Activated CD4-positive, alpha-beta memory T cell treated with anti-CD3 and anti-CD28 coated beads, Interleukin-2, amount 10 ng/mL, durations not matched to agents 7 days and 5 days (primary cell): ENCODE measurements at regions not wholly inside any gene's neighbourhood (a gene's known extent, or its start where the extent isn't known, plus 50 kb on each side); places are given as distances from the start of the nearest gene placed in this dataset.

Experiments used
- CTCF ChIA-PET: fragments of 350-600 bp; sonication (Branson Sonifier 250); formaldehyde crosslinking; loops from one replicate; lab custom pipeline; 2021; ENCODE audit warnings: antibody characterized with exemption, inconsistent platforms; lab: Charles Lee
- POLR2A ChIA-PET: fragments of 350-600 bp; sonication (Branson Sonifier 250); formaldehyde crosslinking; loops from one replicate; lab custom pipeline; 2021; ENCODE audit warnings: antibody characterized with exemption; lab: Charles Lee
- DNase-seq: peaks from one replicate; pipeline ENCODE4 v3.0.0-alpha.2; 2020
- H3K27ac Mint-ChIP-seq: one replicate; pipeline ENCODE4 v1.8.0; 2021; ENCODE audit warnings: mild to moderate bottlenecking, mixed read lengths
- H3K27me3 Mint-ChIP-seq: one replicate; pipeline ENCODE4 v1.8.0; 2021; ENCODE audit warnings: mixed read lengths
- H3K36me3 Mint-ChIP-seq: one replicate; pipeline ENCODE4 v1.8.0; 2021; ENCODE audit warnings: low read depth, mixed read lengths
- H3K4me1 Mint-ChIP-seq: one replicate; pipeline ENCODE4 v1.8.0; 2021; ENCODE audit warnings: mixed read lengths
- H3K4me3 Mint-ChIP-seq: one replicate; pipeline ENCODE4 v1.8.0; 2021; ENCODE audit warnings: mild to moderate bottlenecking, mixed read lengths
- H3K9me3 Mint-ChIP-seq: one replicate; pipeline ENCODE4 v1.8.0; 2021; ENCODE audit warnings: mixed read lengths

GRCh38 chr21:43315244-43316137 is 111.4 kb downstream of the SIK1 start:
- Mint-ChIP-seq H3K9me3 (no peaks in the 10 kb centered on the region), H3K36me3 (no peaks in the 10 kb centered on the region), H3K27me3 (peaks cover 3% of the 10 kb centered on the region), H3K4me3 (no peak overlapping the region), H3K4me1 (no peaks in the 10 kb centered on the region), H3K27ac (no peak overlapping the region)
- CTCF ChIA-PET: no interaction called here
- POLR2A ChIA-PET: no interaction called here
- peak; percentile 23 for DNase-seq

GRCh38 chr21:43313939-43314405 is 113.0 kb downstream of the SIK1 start:
- Mint-ChIP-seq H3K27ac (no peak overlapping the region), H3K4me3 (no peak overlapping the region), H3K9me3 (no peaks in the 10 kb centered on the region), H3K36me3 (no peaks in the 10 kb centered on the region), H3K27me3 (peaks cover 3% of the 10 kb centered on the region), H3K4me1 (no peaks in the 10 kb centered on the region)
- POLR2A ChIA-PET: no interaction called here
- no peak for DNase-seq
- CTCF ChIA-PET: no interaction called here

DNA sequence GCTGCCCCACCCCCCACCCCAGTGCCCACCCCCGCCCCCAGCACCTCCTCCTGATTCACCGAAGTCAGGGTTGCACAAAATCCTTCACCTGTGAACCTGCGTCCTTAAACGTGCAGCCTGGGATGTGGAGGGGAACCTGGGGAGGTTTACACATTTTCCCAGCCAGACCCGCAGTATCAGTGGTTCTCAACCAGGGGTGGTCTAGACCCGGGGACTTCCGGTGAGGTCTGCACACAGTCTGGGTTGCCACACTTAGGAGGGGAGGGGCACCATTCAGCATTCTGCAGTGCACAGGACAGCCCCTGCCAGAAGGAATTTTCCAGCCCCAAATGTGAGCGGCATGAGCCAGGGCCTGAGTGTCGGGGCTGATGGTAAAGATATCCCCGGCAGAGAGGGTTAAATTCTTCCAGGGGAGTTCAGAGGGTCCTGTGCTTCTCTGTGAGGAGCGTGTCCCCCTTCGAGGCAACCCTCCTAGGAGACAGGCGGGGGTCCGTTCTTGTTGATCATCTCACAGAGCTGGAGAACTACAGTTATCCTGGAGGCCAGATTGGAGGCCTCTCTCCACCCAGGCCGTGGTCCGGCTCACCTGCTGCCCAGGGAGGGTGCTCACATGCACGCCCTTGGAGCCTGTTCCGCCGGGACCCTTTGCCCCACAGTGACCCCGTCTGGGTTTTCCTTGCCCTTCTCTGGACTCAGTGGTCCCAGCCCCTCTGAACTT is 113.6 kb downstream of the SIK1 start:
- no peaks in the 10 kb centered on the region for H3K4me1 Mint-ChIP-seq
- DNase-seq: no peak
- ChIA-PET POLR2A (no interaction called here), CTCF (no interaction called here)
- no peak overlapping the region for H3K4me3 Mint-ChIP-seq
- H3K27me3 Mint-ChIP-seq: peaks cover 2% of the 10 kb centered on the region
- H3K27ac Mint-ChIP-seq: no peak overlapping the region
- H3K36me3 Mint-ChIP-seq: no peaks in the 10 kb centered on the region
- H3K9me3 Mint-ChIP-seq: no peaks in the 10 kb centered on the region

DNA sequence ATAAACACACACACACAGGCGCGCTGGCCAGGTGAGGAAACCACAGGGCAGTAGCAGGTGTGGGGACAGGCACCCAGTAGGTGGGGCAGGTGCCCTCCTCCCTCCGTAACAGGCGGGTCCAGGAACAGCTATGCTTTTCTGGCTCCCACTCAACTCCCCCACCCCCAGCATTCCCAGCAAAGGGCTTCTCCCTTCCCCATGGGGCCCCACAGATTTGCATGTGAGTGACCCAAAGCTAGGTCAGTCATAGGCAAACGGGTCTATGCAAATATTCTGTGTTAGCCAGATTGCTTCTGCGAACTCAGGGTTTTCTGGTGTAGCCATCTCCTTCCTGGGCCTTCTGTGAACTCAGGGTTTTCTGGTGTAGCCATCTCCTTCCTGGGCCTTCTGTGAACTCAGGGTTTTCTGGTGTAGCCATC is 114.2 kb downstream of the SIK1 start:
- Mint-ChIP-seq H3K27ac (no peak overlapping the region), H3K36me3 (no peaks in the 10 kb centered on the region), H3K9me3 (no peaks in the 10 kb centered on the region), H3K4me3 (no peak overlapping the region), H3K4me1 (no peaks in the 10 kb centered on the region), H3K27me3 (peaks cover 2% of the 10 kb centered on the region)
- ChIA-PET POLR2A (no interaction called here), CTCF (no interaction called here)
- no peak for DNase-seq

- Mint-ChIP-seq H3K27me3 (peaks cover 2% of the 10 kb centered on the region), H3K4me1 (peaks cover under 1% of the 10 kb centered on the region), H3K4me3 (no peak overlapping the region), H3K9me3 (no peaks in the 10 kb centered on the region), H3K27ac (no peak overlapping the region), H3K36me3 (no peaks in the 10 kb centered on the region)
- ChIA-PET POLR2A (no interaction called here), CTCF (no interaction called here)
- no peak for DNase-seq
Observed at GRCh38 chr21:43312011-43312410, 114.9 kb downstream of the SIK1 start.

GRCh38 chr21:43311301-43311817 is 115.6 kb downstream of the SIK1 start:
- ChIA-PET POLR2A (no interaction called here), CTCF (no interaction called here)
- Mint-ChIP-seq H3K27me3 (peaks cover 2% of the 10 kb centered on the region), H3K4me3 (no peak overlapping the region), H3K4me1 (peaks cover 3% of the 10 kb centered on the region), H3K27ac (no peak overlapping the region), H3K36me3 (no peaks in the 10 kb centered on the region), H3K9me3 (no peaks in the 10 kb centered on the region)
- DNase-seq: no peak

- Mint-ChIP-seq H3K27ac (no peak overlapping the region), H3K27me3 (peaks cover 3% of the 10 kb centered on the region), H3K4me3 (no peak overlapping the region)
Observed at GRCh38 chr21:43308815-43309283, 118.1 kb downstream of the SIK1 start.

DNA sequence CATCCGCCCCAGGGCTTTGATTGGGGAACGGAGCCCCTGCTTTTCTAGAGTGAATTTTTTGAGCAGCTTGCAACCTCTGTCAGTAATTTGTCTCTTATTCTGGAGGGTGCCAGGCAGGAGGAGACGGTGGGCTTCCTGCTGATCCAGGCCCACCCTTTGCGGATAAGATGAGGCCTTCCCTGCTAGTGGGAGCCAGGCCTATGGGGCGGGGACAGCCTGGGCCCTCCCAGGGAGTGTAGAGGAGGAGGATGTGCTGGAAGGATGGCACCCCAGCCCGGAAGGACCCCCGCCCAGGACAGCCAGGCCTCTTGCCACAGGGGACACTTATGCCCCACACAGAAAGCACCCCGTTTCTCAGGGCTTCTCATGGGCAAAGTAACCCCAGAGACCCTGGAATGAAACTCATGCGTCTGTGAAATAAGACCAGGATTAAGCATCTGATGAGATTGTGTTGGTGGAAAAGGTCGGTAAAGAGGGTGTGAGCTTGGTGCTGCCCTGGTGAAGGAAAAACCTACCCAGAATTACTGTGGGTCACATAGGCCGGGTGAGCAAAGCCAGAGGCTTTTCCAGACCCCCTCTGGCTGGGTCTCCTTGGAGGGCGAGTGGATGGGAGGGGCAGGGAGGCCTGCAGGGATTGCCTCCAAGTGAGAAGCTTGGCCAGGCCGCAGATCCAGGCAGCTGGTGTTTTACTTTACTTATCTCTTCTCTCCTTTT is 118.7 kb downstream of the SIK1 start:
- Mint-ChIP-seq H3K4me1 (peaks cover 3% of the 10 kb centered on the region), H3K27ac (no peak overlapping the region), H3K36me3 (no peaks in the 10 kb centered on the region), H3K27me3 (peaks cover 3% of the 10 kb centered on the region), H3K9me3 (no peaks in the 10 kb centered on the region), H3K4me3 (no peak overlapping the region)
- ChIA-PET CTCF (no interaction called here), POLR2A (no interaction called here)
- no peak for DNase-seq

More at GRCh38 chr21:43308815-43309283, 118.1 kb downstream of the SIK1 start:
- Mint-ChIP-seq H3K4me1 (peaks cover 3% of the 10 kb centered on the region), H3K9me3 (no peaks in the 10 kb centered on the region), H3K36me3 (no peaks in the 10 kb centered on the region)
- DNase-seq: no peak
- ChIA-PET CTCF (no interaction called here), POLR2A (no interaction called here)

GRCh38 chr21:43307677-43308070 is 119.3 kb downstream of the SIK1 start:
- Mint-ChIP-seq H3K27me3 (peaks cover 3% of the 10 kb centered on the region), H3K9me3 (no peaks in the 10 kb centered on the region), H3K4me3 (no peak overlapping the region), H3K27ac (no peak overlapping the region), H3K4me1 (peaks cover 3% of the 10 kb centered on the region), H3K36me3 (no peaks in the 10 kb centered on the region)
- DNase-seq: no peak
- POLR2A ChIA-PET: no interaction called here
- CTCF ChIA-PET: no interaction called here

- Mint-ChIP-seq H3K27me3 (peaks cover 3% of the 10 kb centered on the region), H3K36me3 (no peaks in the 10 kb centered on the region), H3K4me1 (peaks cover 3% of the 10 kb centered on the region), H3K27ac (no peak overlapping the region), H3K4me3 (no peak overlapping the region), H3K9me3 (no peaks in the 10 kb centered on the region)
- DNase-seq: peak; percentile 20
- ChIA-PET POLR2A (no interaction called here), CTCF (no interaction called here)
Observed at GRCh38 chr21:43306911-43307676, 119.8 kb downstream of the SIK1 start.

- ChIA-PET POLR2A (no interaction called here), CTCF (no interaction called here)
- Mint-ChIP-seq H3K27ac (no peak overlapping the region), H3K27me3 (peaks cover 3% of the 10 kb centered on the region), H3K36me3 (no peaks in the 10 kb centered on the region), H3K4me1 (peaks cover 3% of the 10 kb centered on the region), H3K9me3 (no peaks in the 10 kb centered on the region), H3K4me3 (no peak overlapping the region)
- DNase-seq: no peak
Observed at GRCh38 chr21:43306391-43306790, 120.5 kb downstream of the SIK1 start.

- Mint-ChIP-seq H3K27ac (no peak overlapping the region), H3K9me3 (no peaks in the 10 kb centered on the region), H3K27me3 (peaks cover 3% of the 10 kb centered on the region), H3K36me3 (no peaks in the 10 kb centered on the region), H3K4me3 (no peak overlapping the region), H3K4me1 (peaks cover 3% of the 10 kb centered on the region)
- no peak for DNase-seq
- ChIA-PET CTCF (no interaction called here), POLR2A (no interaction called here)
Observed at GRCh38 chr21:43305811-43306311, 121.1 kb downstream of the SIK1 start.
